Smooth muscle cell (in vitro differentiated cells): ENCODE measurements at regions not wholly inside any gene's neighbourhood (a gene's known extent, or its start where the extent isn't known, plus 50 kb on each side); places are given as distances from the start of the nearest gene placed in this dataset.

Experiments
- DNase-seq: peaks from one replicate; lab custom pipeline; 2025; ENCODE audit not compliant: unreplicated experiment; lab: John Stamatoyannopoulos, UW
- H2AFZ ChIP-seq: fragments of 200-600 bp; sonication (generic); 2 replicates; pipeline ENCODE4 v1.6.0; 2016; ENCODE audit warnings: antibody characterized with exemption, low read depth, mild to moderate bottlenecking
- H3F3A ChIP-seq: fragments of 200-600 bp; sonication (generic); 2 replicates; pipeline ENCODE4 v1.6.0; 2017; ENCODE audit warnings: antibody characterized with exemption, low read depth
- H3K27ac ChIP-seq: fragments of 200-600 bp; sonication (generic); 2 replicates; pipeline ENCODE4 v1.5.1; 2016; ENCODE audit warnings: low read depth, mild to moderate bottlenecking
- H3K27me3 ChIP-seq: fragments of 200-600 bp; sonication (generic); 2 replicates; pipeline ENCODE4 v1.6.1; 2016; ENCODE audit warnings: low read depth, mild to moderate bottlenecking
- H3K36me3 ChIP-seq: fragments of 200-600 bp; sonication (generic); 2 replicates; pipeline ENCODE4 v1.5.1; 2016; ENCODE audit warnings: low read depth
- H3K4me1 ChIP-seq: fragments of 200-600 bp; sonication (generic); 2 replicates; pipeline ENCODE4 v1.5.1; 2016; ENCODE audit warnings: low read depth
- H3K4me2 ChIP-seq: fragments of 200-600 bp; sonication (generic); 2 replicates; pipeline ENCODE4 v1.6.0; 2016; ENCODE audit warnings: mild to moderate bottlenecking
- H3K4me3 ChIP-seq: fragments of 200-600 bp; sonication (generic); 2 replicates; pipeline ENCODE4 v1.5.1; 2016; ENCODE audit warnings: mild to moderate bottlenecking
- H3K79me2 ChIP-seq: fragments of 200-600 bp; sonication (generic); 2 replicates; pipeline ENCODE4 v1.6.0; 2016; ENCODE audit warnings: low read depth, mild to moderate bottlenecking
- H3K9ac ChIP-seq: fragments of 200-600 bp; sonication (generic); 2 replicates; pipeline ENCODE4 v1.6.0; 2016; ENCODE audit warnings: low read depth
- H3K9me3 ChIP-seq: fragments of 200-600 bp; sonication (generic); replicated peaks from 2 replicates; pipeline ENCODE4 v1.5.1; 2016; ENCODE audit warnings: low read depth
- H4K20me1 ChIP-seq: fragments of 200-600 bp; sonication (generic); 2 replicates; pipeline ENCODE4 v1.6.0; 2016; ENCODE audit warnings: low read depth
- CTCF ChIP-seq: fragments of 200-600 bp; sonication (generic); IDR thresholded peaks from 2 replicates; pipeline ENCODE4 v1.5.1; 2017; ENCODE audit warnings: borderline replicate concordance, mild to moderate bottlenecking, antibody characterized with exemption; ENCODE audit not compliant: insufficient read depth, poor library complexity, severe bottlenecking
- WGBS: methylation state at CpG from one replicate; pipeline ENCODE4 v1.1.7; 2016; ENCODE audit warnings: low lambda C conversion rate; 5-methylcytosine and 5-hydroxymethylcytosine counted together

GRCh38 chr6:10221178-10221577 lies 193.7 kb downstream of the TFAP2A start:
- TF ChIP-seq CTCF = no peak
- Histone ChIP-seq H3K4me1 (peaks cover 16% of the 10 kb centered on the region), H3K27ac (no peak overlapping the region), H3K9ac (no peak overlapping the region), H2AFZ (no peak overlapping the region), H4K20me1 (no peaks in the 10 kb centered on the region), H3K27me3 (no peaks in the 10 kb centered on the region), H3F3A (no peaks in the 10 kb centered on the region), H3K36me3 (no peaks in the 10 kb centered on the region), H3K79me2 (no peaks in the 10 kb centered on the region), H3K9me3 (no peaks in the 10 kb centered on the region), H3K4me3 (no peak overlapping the region), H3K4me2 (peak overlapping the region; percentile 34)
- 31% methylated on average over 5 of the region's 5 CpGs for WGBS
- DNase-seq = no peak

GRCh38 chr6:10219510-10219909 lies 195.4 kb downstream of the TFAP2A start:
- Histone ChIP-seq H4K20me1 (no peaks in the 10 kb centered on the region), H3K9ac (no peak overlapping the region), H3K4me1 (peaks cover 16% of the 10 kb centered on the region), H3K27ac (no peak overlapping the region), H3K4me2 (no peak overlapping the region), H2AFZ (no peak overlapping the region), H3K36me3 (no peaks in the 10 kb centered on the region), H3K9me3 (no peaks in the 10 kb centered on the region), H3K79me2 (no peaks in the 10 kb centered on the region), H3K27me3 (no peaks in the 10 kb centered on the region), H3K4me3 (no peak overlapping the region), H3F3A (no peaks in the 10 kb centered on the region)
- WGBS = 64% methylated on average over 2 of the region's 2 CpGs
- DNase-seq = no peak
- no peak for TF ChIP-seq CTCF

GRCh38 chr6:10217111-10217510 lies 197.8 kb downstream of the TFAP2A start:
- Histone ChIP-seq H3K27me3 (no peaks in the 10 kb centered on the region), H3K27ac (no peak overlapping the region), H3K36me3 (no peaks in the 10 kb centered on the region), H3K4me2 (no peak overlapping the region), H3K4me3 (no peak overlapping the region), H2AFZ (peak overlapping the region; percentile 45), H3K9me3 (no peaks in the 10 kb centered on the region), H3K4me1 (peaks cover 16% of the 10 kb centered on the region), H3F3A (no peaks in the 10 kb centered on the region), H4K20me1 (no peaks in the 10 kb centered on the region), H3K79me2 (no peaks in the 10 kb centered on the region), H3K9ac (no peak overlapping the region)
- no peak for TF ChIP-seq CTCF
- WGBS = 55% methylated on average over 5 of the region's 5 CpGs
- DNase-seq = no peak

- Histone ChIP-seq H3K4me3 (no peak overlapping the region), H3K36me3 (no peaks in the 10 kb centered on the region), H3K27me3 (peaks cover 4% of the 10 kb centered on the region), H3K27ac (no peak overlapping the region), H2AFZ (no peak overlapping the region), H3K9ac (no peak overlapping the region), H3K4me1 (peaks cover 16% of the 10 kb centered on the region), H3K79me2 (no peaks in the 10 kb centered on the region), H3K4me2 (no peak overlapping the region), H4K20me1 (no peaks in the 10 kb centered on the region), H3K9me3 (no peaks in the 10 kb centered on the region), H3F3A (no peaks in the 10 kb centered on the region)
- TF ChIP-seq CTCF = no peak
- no peak for DNase-seq
- 91% methylated on average over 7 of the region's 7 CpGs for WGBS
Measured at GRCh38 chr6:10215326-10216110, 199.4 kb downstream of the TFAP2A start.
